GM12891 (cell line): ENCODE measurements at regions not wholly inside any gene's neighbourhood (a gene's known extent, or its start where the extent isn't known, plus 50 kb on each side); places are given as distances from the start of the nearest gene placed in this dataset.

Experiments
- POLR2A ChIP-seq: IDR thresholded peaks from 2 replicates; pipeline ENCODE4 v1.6.1; 2011; ENCODE audit warnings: low read depth, low read length, control low read depth
- POLR2AphosphoS5 ChIP-seq: IDR thresholded peaks from 2 replicates; pipeline ENCODE4 v1.6.1; 2011; ENCODE audit warnings: low read depth, low read length, control low read depth
- TAF1 ChIP-seq: IDR thresholded peaks from 2 replicates; pipeline ENCODE4 v1.6.1; 2011; ENCODE audit warnings: low read depth, low read length, control low read depth

- no peak for TF ChIP-seq POLR2A
- TF ChIP-seq POLR2AphosphoS5, result no peak
- TF ChIP-seq TAF1, result no peak
Measured at GRCh38 chr18:31252522-31252921, 65.4 kb upstream of the DSG1 start.
